GM21447 (cell line): ENCODE measurements at regions not wholly inside any gene's neighbourhood (a gene's known extent, or its start where the extent isn't known, plus 50 kb on each side); places are given as distances from the start of the nearest gene placed in this dataset.

Experiments
- ATAC-seq: cut with Tn5 transposase; IDR thresholded peaks from one replicate; pipeline ENCODE4 v1.9.1; 2021; ENCODE audit not compliant: unreplicated experiment

DNA sequence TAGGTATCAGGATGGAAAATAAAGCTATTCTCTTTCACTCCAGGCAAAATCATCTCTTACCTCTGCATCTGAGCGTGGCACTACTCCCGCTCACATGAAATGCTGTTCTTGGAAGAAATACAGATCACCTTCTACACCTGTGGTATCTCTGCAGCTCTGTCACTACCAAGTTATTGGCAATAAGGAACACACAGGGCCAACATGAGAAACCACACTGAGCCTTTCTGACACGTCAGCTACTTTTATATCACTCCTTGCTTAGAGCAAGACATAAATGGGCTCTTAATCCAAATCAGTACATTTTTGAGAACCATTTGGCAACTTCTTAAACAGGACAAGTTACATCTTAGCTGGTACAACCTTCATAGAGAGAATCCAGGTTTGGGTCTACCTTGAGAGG, 101.8 kb upstream of the GUCY1A1 start:
- no peak for ATAC-seq

DNA sequence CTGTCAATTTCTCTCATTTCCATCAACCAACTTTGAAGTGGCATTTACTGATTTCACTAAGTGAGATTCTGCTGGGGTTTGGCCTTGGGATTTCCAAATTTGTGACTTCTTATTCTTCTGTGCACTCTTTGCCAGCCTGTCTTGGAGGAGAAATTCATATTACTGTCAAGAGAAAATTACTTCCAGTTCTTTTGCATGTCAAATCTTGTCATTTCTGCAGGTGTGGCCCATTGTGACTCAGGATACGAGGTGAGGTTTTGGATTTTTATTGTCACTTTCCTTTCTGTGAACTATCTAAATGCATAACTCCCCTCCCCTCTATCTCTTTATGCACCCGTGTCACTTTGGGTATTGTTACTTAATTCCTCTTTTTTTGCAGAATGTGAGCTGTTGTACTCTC, 102.6 kb upstream of the GUCY1A1 start:
- ATAC-seq, result no peak

DNA sequence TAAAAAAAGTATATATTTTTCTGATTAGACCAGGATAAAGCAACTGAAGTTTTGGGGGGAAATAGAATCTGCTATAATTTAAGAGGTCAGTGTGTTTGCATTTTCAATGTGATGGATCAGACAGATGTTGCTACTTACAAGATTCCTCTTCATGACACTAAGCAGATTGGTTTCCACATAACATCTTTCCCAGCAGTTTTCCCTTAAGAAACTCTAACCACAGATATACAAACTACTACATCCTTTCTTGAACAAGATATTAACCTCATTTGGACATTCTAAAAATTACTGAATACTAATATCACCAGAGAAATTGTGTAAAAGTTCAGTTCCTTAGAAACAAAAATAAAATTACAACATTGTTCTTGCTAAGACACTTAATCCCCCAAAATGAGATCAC, 106.7 kb upstream of the GUCY1A1 start:
- no peak for ATAC-seq

DNA sequence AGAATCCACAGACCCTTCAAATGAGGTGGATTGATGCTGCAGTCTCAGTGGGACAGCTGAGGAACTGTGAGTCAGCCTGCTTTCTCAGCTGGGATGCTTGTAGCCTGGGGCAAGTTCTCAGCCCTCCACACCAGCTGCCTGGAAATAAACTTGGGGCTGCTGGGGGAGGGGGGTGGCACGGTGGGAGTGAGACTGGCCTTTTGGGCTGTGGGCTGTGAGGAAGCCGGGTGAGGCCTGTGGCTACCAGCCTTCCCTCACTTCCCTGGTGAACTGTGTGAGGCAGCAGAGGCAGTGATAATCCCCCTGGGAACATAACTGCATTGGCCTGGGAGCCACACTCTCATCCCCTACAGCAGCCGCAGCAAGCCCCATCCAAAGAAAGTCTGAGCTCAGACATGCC, 114.5 kb upstream of the GUCY1A1 start:
- ATAC-seq, result no peak

DNA sequence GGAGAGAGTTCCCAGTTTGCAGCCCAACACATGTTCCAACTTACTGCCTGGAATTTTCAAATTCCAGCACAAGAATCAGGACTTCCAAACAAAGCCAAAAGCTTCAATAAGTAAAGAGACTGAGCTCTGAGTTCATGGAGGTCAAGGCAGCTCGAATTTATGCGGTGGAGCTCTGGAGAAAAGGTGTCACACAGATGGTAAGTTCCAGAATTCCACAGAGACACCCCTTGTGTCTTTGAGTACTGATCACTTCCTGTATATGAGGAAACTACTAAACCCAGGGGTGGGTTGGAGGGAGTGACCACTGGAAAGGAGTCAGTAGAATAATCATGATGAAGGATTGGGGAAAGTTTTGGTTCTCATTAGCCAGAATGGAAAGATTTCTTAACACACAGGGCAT, 118.5 kb upstream of the GUCY1A1 start:
- ATAC-seq, result no peak

DNA sequence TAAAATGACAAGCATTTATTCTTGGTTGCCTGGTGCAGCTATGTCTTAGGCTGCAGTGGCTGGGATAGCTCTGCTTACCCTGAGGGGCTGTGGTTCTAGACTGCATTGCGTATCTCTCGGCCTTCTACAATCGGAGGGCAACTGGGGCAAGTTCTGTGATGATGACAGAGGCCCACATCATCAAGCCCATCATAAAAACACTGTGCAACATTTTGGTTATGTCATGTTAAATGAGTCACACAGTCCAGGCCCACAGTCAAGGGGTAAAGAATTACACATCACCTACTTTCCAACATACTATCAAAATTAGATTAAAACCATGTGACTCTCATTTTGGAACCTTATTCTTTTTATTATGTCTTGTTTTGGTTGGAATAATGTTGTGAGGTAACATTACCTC, 120.2 kb upstream of the GUCY1A1 start:
- no peak for ATAC-seq

DNA sequence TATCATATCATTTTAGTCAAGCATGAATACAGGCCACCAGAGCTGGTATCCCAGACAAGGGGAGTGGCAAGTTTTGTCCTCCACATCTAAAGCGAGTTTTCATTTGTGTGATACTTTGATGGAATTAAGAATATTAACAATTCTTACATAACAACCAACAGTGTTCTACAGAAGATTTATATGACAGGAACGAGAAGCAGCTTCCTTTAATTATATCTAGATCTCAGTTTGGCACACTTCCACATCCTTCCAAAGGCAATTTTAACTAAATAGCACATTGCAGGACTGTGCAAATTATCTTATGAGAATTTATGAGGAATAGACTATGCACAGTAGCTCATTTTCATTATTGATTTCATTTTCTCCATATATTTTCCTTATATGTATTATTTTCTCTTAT, 121.2 kb upstream of the GUCY1A1 start:
- no peak for ATAC-seq

DNA sequence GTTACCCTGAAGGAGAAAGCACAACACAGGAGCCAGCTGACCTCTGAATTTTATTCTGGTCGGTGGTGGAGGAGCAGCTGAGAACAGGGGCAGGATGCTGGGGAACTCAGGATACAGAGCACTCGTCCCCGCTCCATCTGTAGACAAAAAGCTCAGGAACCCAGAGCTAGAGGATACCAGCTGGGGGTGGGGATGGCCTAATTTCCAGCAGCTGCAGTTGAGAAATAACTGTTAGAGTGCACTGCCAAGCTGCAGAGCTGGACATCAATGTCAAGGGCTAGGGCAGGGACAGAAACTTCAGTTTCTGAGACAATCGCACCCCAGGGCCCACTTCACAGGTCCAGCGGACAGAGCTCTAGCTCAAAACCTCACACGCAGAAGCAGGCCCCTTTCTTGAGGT, 122.1 kb upstream of the GUCY1A1 start:
- no peak for ATAC-seq

DNA sequence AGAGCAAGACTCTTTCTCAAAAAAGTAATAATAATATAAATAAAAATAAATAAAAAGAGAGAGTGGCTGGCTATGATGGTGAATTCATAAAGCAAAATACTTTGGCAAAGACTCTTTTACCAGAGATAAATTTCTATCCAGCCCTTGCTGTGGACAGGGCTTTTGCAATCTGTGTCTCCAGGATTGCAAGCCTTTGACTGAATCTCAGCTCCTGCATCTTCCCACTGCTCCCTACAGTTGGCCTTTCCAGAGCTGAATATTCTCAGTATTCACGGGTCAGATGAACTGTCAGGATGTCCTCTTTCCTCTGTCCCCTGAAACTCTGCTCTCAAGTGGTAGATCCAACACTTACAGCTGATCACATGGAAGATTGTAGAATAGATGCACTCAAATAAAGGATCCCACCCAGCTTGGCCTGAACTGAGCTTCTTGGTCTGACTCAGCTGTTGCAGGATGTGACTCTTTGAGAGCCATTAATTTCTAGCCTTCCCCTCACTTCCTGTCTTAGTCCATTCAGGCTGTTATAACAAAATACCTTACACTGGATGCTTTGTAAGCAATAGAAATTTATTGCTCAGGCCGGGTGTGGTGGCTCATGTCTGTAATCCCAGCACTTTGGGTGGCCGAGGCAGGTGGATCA, 123.4 kb upstream of the GUCY1A1 start:
- peak; percentile 65 for ATAC-seq

DNA sequence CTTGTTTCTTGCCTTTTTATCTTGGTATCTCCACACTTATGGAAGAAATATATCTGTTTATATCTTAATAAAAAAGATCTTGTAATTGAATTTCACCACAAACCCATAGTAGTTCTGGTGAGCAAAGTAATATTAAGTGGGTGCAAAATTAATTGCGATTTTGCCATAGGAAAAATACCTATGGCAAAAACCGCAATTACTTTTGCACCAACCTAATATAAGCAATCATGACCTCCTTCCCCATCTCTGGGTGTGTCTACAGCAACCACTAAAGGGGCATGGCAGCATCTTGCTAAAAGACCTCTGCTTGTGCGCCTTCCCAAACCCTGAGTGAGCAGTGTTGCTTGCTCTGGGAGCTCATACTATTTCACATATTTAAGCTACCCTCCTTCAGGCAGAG, 124.2 kb upstream of the GUCY1A1 start:
- no peak for ATAC-seq

DNA sequence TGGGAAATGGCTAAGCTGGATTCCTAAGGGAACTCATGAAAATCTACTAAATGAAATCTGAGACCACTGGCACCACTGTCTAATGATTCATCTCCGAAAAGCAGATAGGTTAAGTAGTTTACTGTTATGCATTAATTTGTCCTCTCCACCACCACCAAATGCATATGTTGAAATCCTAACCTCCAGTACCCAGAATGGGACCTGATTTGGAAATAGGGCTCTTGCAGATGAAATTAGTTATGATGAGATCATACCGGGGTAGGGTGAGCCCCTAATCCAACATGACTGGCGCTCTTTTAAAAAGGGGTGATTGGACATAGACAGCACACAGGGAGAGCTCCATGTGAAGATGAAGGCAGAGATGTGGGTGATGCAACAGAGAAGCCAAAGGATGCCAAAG, 124.9 kb upstream of the GUCY1A1 start:
- ATAC-seq, result no peak

DNA sequence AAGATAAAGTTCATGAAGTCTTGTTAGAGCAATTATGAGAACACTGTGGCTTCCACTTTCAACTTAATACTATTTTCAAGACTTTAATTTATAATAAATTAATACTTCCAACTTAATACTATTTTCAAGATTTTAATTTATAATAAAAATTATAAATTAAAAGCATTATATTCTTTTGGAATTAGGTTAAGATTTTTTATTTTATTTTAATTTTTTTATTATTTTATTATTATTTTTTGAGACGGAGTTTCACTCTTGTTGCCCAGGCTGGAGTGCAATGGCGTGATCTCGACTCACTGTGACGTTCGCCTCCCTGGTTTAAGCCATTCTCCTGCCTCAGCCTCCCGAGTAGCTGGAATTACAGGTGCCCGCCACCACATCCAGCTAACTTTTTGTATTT, 126.0 kb upstream of the GUCY1A1 start:
- ATAC-seq, result no peak

DNA sequence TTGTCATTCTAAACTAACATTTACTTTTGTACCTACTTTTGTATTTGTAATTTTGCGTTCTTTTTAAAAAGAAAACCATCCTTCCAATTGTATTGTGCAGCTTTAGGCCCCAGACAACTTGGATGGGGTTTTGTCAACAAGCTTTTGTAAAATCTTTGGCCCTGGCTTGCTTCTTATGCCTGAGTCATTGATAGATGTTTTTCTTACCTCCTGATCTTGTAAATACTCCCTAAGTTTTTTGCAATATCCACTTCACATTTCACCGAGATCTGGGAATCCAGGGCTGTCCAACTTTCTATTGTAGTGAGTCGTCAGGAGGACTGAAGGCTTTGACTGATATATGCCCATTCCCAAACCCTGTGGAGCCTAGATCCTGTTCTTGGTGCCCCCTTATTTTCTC, 126.9 kb upstream of the GUCY1A1 start:
- ATAC-seq, result no peak

DNA sequence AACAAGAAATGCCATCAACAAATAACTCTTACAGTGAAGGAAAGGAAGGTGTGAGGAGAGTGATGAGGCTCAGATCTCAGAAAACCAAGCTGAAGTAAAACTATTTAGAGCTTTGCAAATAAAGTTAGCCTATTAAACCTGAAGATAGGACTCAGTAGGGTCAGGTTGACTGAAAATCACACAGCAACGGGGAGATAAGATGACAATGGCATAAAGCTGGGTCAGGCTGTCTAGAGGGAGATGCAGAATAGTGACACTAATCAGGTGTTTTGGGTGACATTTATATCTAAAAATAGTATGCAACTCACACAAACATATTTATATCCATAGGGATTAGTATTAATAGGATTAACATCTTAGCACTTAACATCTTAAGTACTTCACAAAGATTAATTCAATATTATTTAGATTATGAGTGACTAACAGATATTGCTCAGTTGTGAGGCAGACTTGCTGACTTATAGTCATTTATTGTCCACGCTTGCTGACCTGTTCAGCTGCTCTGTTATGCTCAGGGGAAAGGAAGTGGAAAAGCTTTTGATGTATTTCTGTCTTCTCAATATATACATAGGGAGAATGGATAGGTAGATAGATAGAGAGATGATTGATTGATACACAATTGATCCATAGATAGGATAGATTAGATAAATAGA, 130.7 kb upstream of the GUCY1A1 start:
- no peak for ATAC-seq

DNA sequence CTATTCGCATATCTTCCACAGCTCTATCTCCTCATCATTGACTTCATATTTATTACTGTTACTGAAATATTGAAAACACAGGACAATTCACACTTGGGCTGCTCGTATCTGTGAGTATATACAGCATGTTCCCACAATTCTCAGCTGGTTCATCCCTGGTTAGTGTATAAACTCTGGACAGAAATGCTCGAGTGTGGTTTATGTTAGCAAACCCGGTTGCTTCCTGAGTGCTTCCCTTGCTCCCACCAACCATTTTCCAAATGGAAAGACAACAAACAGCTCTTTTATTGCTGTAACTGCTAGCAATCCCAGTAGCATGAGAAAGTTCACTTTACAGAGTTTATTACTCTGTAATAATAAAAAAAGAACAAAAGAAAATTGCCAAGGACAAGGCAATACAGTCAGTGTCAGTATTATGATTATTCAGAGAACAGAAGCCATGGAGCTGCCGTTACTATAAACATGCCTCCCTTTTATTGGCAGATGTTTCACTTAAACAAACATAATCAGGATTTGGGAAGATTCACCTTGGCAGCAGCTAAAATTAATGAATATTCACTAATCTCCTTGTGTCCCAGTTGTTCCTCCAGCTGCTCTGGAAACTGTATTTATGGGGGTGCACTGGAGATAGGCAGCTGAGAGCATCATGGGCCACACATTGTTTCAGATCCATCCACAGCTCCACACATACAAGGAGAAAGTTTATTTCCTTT, 134.1 kb upstream of the GUCY1A1 start:
- no peak for ATAC-seq

DNA sequence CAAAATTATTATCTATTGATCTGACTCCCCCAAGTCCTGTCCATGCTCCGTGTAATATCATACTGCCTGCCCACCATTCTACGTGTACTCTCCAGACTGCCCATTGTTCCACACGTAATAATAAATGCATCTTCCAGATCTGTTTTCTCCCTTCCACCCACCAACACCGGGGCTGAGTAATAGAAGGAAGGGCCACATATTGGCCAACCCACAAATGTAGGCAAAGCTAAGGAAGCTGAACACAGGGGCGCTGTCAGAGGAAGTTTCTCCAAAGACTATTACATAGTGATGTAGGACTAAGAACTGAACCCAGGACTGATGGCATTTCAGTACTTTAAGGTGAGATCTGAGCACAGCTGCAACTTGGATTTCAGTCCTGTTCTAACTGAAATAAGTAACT, 135.8 kb upstream of the GUCY1A1 start:
- no peak for ATAC-seq

DNA sequence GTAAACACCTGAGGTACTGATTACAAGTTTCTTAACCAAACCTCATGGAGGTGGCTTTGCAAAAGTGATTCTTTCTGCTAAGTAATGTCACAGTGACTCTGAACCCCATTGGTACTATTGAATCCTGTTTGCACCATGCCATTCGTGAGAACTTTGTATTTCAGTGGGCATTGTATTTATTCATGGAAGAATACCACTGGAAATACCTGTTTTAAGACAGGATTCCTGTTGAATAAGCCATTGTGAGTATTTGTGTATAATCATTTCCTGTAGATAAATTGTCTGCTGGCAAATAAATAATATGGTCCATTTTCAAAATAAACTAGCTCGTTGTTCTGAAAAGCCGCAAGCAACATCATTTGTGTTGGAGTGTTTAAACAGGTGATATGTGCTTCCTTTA, 136.4 kb upstream of the GUCY1A1 start:
- ATAC-seq, result no peak

DNA sequence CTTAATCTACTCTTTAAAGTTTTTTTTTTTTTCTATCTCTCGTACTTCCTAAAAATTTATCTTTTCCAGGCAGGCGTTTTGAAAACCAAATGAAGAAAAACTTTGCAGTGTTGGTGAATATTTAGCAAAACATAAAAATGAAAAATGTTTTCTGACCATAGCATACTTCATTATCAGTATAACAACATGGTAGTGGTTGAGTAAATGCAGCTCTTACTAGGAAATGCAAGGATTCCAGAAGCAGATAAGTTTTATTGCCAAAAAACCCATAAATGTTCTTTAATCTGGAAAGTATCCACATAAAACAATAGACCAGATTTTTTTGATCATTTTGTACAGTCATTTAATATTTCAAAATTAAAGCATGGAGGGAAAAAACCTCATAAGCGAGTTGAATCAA, 136.9 kb upstream of the GUCY1A1 start:
- ATAC-seq, result no peak

DNA sequence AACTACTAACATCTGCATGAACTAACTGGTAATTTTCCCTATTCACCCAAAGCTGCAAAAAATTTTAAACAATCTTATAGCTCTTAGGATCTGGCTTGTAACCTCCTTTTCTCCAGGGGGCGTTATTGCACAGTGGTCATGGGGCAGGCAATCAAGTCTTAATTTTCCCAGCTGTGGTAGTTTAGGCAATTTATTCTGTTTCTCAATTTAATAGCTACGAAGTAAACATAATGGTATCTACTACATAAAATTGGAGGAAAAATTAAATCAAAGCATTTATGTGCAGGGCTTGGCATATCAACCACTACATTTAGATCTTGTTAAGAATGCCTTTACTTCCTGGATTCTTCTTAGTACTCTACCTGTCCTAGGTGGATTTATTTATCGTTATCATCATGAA, 137.4 kb upstream of the GUCY1A1 start:
- no peak for ATAC-seq

DNA sequence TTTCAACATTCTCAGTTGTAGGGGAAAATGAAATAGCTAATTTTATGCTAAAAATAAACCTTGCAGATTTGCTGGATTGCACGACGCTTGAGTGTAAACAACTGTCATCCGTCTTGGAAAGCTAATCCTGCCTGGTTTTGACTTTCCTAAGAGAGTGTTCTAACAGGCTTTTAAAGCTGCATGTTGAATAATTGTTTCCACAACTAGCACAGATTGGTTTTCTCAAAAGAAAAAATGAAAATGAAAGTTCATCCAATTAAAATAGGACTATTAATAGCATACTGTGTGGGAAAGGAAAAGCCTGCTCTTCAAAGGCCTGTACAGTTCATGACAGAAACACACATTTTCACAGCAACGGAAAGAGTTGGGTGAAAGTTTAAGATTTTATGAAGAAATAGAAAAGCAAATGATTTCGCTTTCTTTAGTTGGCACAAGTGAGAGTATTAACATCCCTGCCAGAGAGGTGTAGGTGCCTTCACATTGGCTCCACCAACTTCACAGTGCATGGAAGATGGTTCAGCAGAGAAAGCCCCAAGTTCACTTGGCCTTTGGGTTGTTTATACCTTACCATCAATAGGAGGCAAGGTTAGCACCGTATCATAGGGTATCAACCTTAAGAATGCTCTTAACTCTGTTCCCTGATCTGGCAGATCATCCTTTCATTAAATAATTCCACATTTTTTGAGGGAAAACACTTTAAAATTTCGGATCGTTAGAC, 140.0 kb upstream of the GUCY1A1 start:
- ATAC-seq, result no peak

DNA sequence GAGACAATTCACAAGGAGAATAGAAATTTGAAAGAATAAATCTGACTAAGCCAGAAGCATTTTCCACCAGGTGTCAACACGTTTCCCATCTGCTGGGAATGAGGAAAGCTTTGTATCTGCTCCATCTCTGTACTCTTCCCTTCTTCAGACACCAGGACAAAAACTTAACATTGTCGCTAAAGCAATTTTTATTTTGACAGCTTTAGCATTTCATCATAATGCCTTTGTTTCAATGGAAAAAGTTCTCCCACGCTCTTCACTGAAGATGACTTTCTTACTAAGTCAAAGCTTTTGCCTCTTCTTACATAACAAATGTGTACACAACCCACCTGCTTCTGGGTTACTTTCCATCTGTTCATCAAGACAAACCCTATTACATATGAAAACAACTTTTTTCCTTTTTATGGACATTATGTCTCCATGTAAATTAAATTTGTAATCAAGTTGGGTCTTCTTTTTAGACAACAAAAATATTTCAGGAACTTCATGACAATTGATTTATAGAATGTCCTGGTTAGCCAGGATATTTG, 141.7 kb upstream of the GUCY1A1 start:
- no peak for ATAC-seq

DNA sequence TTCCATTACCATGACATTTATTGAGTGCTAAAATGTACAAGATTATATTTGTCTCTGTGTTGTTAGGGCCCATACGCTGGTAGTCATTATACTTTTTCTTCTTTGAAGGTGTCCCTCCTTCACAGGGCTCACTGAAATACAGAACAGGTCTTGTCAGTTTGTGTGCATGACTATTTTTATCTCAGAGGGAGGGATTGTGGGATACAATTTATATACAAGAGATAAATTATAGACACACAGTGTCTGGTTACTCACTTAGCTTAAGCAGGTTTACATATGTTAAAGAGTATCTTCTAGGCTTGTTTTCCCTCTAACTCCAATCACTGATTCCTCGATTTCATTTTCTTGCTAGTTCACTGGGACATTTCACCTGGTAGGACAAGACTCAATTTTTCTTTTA, 143.3 kb upstream of the GUCY1A1 start:
- no peak for ATAC-seq
